Fibroblast of peridontal ligament (primary cell): ENCODE measurements at regions not wholly inside any gene's neighbourhood (a gene's known extent, or its start where the extent isn't known, plus 50 kb on each side); places are given as distances from the start of the nearest gene placed in this dataset.

Experiments
- DNase-seq: peaks from one replicate; pipeline ENCODE4 v3.0.0-alpha.2; 2010; ENCODE audit errors: extremely low read depth

GRCh38 chr22:34429314-34429713 is 509.0 kb upstream of the LARGE1 start:
- no peak for DNase-seq

GRCh38 chr22:34430386-34430785 is 510.1 kb upstream of the LARGE1 start:
- DNase-seq = no peak

GRCh38 chr22:34434371-34434770 is 514.1 kb upstream of the LARGE1 start:
- no peak for DNase-seq

- no peak for DNase-seq
These were observed 516.9 kb upstream of the LARGE1 start for GRCh38 chr22:34437140-34437539.

- DNase-seq = no peak
These were observed 534.3 kb upstream of the LARGE1 start for GRCh38 chr22:34454598-34454997.

DNA sequence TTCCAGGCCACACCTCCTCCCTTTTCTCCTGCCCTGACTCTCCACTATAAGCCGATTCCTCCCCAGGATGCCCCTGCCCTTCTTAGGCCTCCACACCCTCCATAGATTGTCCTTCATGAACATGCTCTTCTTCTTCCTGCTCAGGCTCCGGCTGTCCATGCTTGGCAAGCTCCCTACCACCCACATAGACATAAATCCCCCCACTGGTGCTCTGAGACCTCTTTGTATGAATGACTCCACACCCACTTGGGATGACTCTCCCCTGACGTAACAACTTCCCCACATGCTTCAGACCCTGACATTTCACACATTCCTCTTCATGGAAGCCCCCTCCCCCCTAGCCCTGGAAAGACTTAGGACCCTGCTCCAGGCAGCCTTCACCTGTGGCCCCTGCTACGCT is 542.5 kb upstream of the LARGE1 start:
- no peak for DNase-seq

DNA sequence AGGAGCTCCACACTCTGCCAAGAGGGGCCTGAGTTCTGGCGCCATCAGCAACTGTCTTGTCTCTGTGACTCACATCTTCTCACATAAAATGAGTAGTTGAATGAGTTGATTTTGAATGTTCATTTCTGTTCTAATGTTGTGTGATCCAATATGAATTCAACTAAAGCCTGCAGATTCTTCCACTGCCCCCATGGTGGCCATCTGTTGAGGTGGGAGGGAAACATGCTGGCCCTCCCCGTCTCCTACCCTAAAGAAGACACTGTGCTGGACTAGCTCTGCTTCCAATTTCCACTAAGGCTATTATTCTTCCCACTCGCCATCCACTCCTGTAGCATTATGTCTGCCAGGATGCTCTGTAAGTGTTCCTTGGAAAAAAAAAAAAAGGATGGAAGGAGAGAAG is 555.6 kb upstream of the LARGE1 start:
- DNase-seq = no peak

GRCh38 chr22:34476762-34477161 is 556.5 kb upstream of the LARGE1 start:
- DNase-seq = no peak

GRCh38 chr22:34481090-34481489 is 560.8 kb upstream of the LARGE1 start:
- no peak for DNase-seq

DNA sequence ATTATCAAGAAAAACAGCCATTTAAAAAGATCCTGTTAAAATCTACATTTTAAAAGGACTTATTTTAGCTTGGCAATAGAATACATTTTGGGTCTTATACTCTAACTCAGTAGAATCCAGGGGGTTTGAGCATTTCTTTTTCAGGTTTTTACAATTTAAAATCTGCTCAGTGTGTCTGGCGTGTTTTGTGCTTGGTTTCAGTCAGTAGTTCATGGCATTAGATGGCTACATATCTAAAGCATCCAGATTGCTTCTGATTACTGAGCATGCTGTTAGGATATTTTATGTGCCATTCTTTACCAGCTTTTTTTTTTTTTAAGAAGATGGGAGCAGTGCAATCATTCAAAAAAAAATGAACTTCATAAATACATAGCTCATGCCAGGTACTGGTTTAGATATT is 566.1 kb upstream of the LARGE1 start:
- no peak for DNase-seq

DNA sequence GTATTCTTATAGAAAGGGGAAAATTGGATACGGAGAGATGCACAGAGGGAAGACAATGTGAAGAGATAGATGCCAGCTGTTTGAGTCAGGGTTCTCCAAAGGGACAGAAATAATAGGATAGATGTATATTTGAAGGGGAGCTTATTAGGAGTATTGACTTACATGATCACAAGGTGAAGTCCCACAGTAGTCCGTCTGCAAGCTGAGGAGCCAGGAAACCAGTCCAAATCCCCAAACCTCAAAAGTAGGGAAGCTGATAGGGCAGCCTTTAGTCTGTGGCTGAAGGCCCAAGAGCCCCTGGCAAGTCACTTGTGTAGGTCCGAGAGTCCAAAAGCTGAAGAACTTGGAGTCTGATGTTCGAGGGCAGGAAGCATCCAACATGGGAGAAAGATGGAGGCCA is 569.6 kb upstream of the LARGE1 start:
- DNase-seq = no peak

GRCh38 chr22:34490886-34491285 is 570.6 kb upstream of the LARGE1 start:
- DNase-seq = no peak

GRCh38 chr22:34493486-34493885 is 572.5 kb upstream of the ISX start:
- DNase-seq = no peak

DNA sequence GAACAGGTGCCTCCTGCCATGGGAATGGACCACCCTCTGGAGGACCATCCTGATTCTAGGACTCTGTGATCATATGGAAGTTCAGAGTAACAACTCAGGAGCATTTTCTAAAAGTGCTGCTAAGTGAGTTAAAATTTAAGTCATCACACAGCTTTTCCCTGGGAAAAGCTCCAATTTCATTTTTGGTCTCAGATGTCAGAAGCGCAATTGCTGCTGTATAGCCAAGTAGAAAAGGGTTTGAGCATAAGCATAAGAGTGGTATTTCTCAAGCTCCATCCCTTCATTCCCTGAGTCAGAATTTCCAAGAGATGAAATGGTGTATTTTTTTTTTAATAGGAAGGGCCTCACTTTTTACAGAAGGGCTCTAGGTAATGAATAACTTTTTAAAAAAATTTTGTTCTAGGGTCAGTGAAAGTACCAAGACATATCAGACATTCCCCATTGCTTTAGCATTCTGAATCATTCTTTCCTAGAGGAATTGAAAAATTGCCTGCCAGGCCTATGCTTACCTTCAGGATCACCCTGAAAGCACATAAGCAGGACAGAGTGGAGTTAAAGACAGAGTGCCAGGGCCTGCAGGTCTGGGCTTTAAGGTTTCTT is 564.5 kb upstream of the ISX start:
- no peak for DNase-seq

- no peak for DNase-seq
These were observed 563.1 kb upstream of the ISX start for GRCh38 chr22:34502821-34503220.

DNA sequence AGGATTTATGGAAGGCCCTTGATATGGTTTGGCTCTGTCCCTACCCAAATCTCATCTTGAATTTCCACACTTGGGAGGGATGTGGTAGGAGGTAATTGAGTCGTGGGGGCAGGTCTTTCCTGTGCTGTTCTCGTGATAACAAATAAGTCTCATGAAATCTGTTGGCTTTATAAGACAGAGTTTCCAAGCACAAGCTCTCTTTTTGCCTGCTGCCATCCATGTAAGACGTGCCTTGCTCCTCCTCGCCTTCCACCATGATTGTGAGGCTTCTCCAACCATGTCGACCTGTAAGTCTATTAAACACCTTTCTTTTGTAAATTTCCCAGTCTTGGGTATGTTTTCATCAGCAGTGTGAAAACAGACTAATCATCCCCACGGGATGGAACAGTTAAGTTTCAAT is 557.2 kb upstream of the ISX start:
- DNase-seq = no peak

DNA sequence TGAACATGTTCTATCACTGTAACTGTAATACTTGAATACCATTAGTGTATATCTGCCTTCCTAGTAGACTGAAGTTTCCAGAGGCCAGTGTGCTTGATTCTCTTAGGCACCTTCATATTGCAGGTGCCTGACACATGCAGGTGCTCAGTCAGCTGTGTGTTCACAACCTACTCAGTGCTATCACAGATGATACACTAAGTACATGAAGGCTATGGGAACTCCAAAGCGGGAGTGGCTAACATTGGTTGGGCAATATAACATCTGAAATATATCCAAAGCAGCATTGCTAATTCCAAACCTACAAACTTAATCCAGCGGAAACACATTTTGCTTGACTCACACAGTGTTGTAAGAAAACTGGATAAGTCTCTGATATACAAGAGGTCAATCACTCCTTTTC is 539.3 kb upstream of the ISX start:
- DNase-seq = no peak

- DNase-seq = no peak
These were observed 531.9 kb upstream of the ISX start for GRCh38 chr22:34534101-34534500.

- DNase-seq = no peak
These were observed 498.6 kb upstream of the ISX start for GRCh38 chr22:34567367-34567766.

- no peak for DNase-seq
These were observed 495.6 kb upstream of the ISX start for GRCh38 chr22:34570408-34570807.

DNA sequence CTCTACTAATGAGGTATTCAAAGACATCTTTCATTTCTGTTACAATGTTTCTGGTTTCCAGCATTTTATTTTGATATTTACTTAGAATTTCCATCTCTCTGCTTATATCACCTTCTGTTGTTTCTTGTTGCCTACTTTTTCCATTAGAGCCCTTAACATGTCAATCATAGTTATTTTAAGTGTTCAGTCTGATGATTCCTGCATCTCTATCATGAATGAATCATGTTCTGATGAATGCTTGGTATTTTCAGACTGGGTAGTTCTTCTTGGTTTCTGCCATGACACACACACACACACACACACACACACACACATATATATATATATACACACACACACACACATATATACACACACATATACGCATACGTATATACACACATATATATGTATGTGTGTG is 486.4 kb upstream of the ISX start:
- DNase-seq = no peak

- DNase-seq = no peak
These were observed 478.3 kb upstream of the ISX start for GRCh38 chr22:34587357-34588356.

- DNase-seq = no peak
These were observed 476.9 kb upstream of the ISX start for GRCh38 chr22:34588871-34589545.
